K562 (cell line): ENCODE measurements at regions not wholly inside any gene's neighbourhood (a gene's known extent, or its start where the extent isn't known, plus 50 kb on each side); places are given as distances from the start of the nearest gene placed in this dataset.

Source experiments
- ATAC-seq: fragments of 200-7000 bp; cut with Tn5 transposase; 3 replicates; pipeline ENCODE4 v1.9.1; 2020; ENCODE audit warnings: moderate library complexity
- BruUV-seq: library from RNA; stranded (reverse); fragments of 400-500 nt; replicated peaks from 2 replicates; lab custom pipeline; 2021; lab: Mats Ljungman, UMichigan
- CTCF ChIA-PET: fragments of 300-600 bp; formaldehyde crosslinking; extraction: SDS; loops from one replicate; lab custom pipeline; 2021; ENCODE audit warnings: low intra/inter-chr PET ratio; lab: Yijun Ruan, JAX
- POLR2A ChIA-PET: fragments of 300-600, 350-650 bp; sonication (Branson Sonifier 250); formaldehyde crosslinking; extraction: SDS; loops from one replicate; lab custom pipeline; 2021; ENCODE audit warnings: antibody characterized with exemption, inconsistent platforms; lab: Yijun Ruan, JAX
- DNase-seq, 4 experiments: peaks; one replicate each; pipeline versions ENCODE4 v3.0.0 to v3.0.0-alpha.2; 2011 to 2018; ENCODE audit warnings: low spot score in 3 of 4, mixed read lengths in 3 of 4; ENCODE audit errors: extremely low read depth in 1 of 4
- FAIRE-seq: peaks from 2 replicates; lab custom pipeline; 2011; peaks lifted over from hg19 to GRCh38; lab: Jason Lieb, UNC
- H2AFZ ChIP-seq: 2 replicates; pipeline ENCODE4 v1.6.0; 2011; ENCODE audit warnings: low read depth, low read length, control low read depth, inconsistent platforms
- H3K27ac ChIP-seq: fragments of 200-600 bp; 3 replicates; pipeline ENCODE4 v1.8.0; 2011; ENCODE audit warnings: low read depth, mild to moderate bottlenecking, control low read depth, inconsistent platforms, low read length, moderate library complexity, mixed read lengths; ENCODE audit errors: extremely low read depth
- H3K27me3 ChIP-seq, 2 experiments: fragments of 300-600 bp in 1 of 2; 2 replicates in 1 of 2; 3 replicates in 1 of 2; pipeline versions ENCODE4 v1.6.0 to v1.8.0; 2011; ENCODE audit warnings: inconsistent platforms in 2 of 2, low read length in 2 of 2, mild to moderate bottlenecking in 1 of 2, mixed read lengths in 1 of 2, moderate library complexity in 1 of 2; ENCODE audit not compliant: control insufficient read depth in 2 of 2, insufficient read depth in 2 of 2
- H3K36me3 ChIP-seq: fragments of 300-600 bp; 3 replicates; pipeline ENCODE4 v1.8.0; 2011; ENCODE audit warnings: mild to moderate bottlenecking, low read length, inconsistent platforms; ENCODE audit not compliant: control insufficient read depth, insufficient read depth
- H3K4me1 ChIP-seq, 2 experiments: fragments of 200-600 bp in 1 of 2; replicated peaks in 1 of 2; 2 replicates in 1 of 2; 3 replicates in 1 of 2; pipeline versions ENCODE4 v1.5.1 to v1.8.0; 2011; ENCODE audit warnings: inconsistent platforms in 2 of 2, low read length in 2 of 2, mild to moderate bottlenecking in 1 of 2, mixed read lengths in 1 of 2, moderate library complexity in 1 of 2; ENCODE audit not compliant: control insufficient read depth in 2 of 2, insufficient read depth in 2 of 2
- H3K4me2 ChIP-seq: 2 replicates; pipeline ENCODE4 v1.6.1; 2011; ENCODE audit warnings: low read length, control low read depth, inconsistent platforms, mixed read lengths; ENCODE audit not compliant: insufficient read depth
- H3K4me3 ChIP-seq: fragments of 200-600 bp; sonication (generic), shearing (Covaris generic); 2 replicates; pipeline ENCODE4 v1.5.1; 2016; ENCODE audit warnings: control low read depth, inconsistent platforms
- H3K79me2 ChIP-seq: fragments of 200-600 bp; 3 replicates; pipeline ENCODE4 v1.8.0; 2011; ENCODE audit warnings: low read length, inconsistent platforms; ENCODE audit not compliant: control insufficient read depth, insufficient read depth
- H3K9ac ChIP-seq, 2 experiments: 2 replicates each; pipeline versions ENCODE4 v1.6.0 to v1.6.1; 2011; ENCODE audit warnings: low read depth in 2 of 2, low read length in 2 of 2, control low read depth in 1 of 2, inconsistent platforms in 1 of 2, mild to moderate bottlenecking in 1 of 2, mixed read lengths in 1 of 2; ENCODE audit not compliant: insufficient read depth in 1 of 2
- H3K9me1 ChIP-seq: one replicate; pipeline ENCODE4 v1.6.0; 2011; ENCODE audit warnings: inconsistent platforms, mild to moderate bottlenecking, low read length, moderate library complexity; ENCODE audit not compliant: control insufficient read depth, insufficient read depth
- H3K9me3 ChIP-seq: replicated peaks from 2 replicates; pipeline ENCODE4 v1.5.1; 2011; ENCODE audit warnings: low read depth, low read length, inconsistent platforms; ENCODE audit not compliant: control insufficient read depth, insufficient read depth
- H4K20me1 ChIP-seq: replicated peaks from 2 replicates; pipeline ENCODE4 v1.6.1; 2011; ENCODE audit warnings: low read length, inconsistent platforms, mixed read lengths; ENCODE audit not compliant: control insufficient read depth, insufficient read depth
- C11orf30 ChIP-seq: fragments of 450-650 bp; IDR thresholded peaks from 2 replicates; pipeline ENCODE4 v1.6.1; 2016; ENCODE audit warnings: low read depth, mild to moderate bottlenecking
- ELK3 ChIP-seq: fragments of 450-650 bp; formaldehyde crosslinking; IDR thresholded peaks from 2 replicates; pipeline ENCODE4 v1.4.0; 2020; ENCODE audit warnings: mild to moderate bottlenecking
- HINFP ChIP-seq: fragments of 450-650 bp; conservative IDR thresholded peaks from 2 replicates; pipeline ENCODE4 v1.6.1; 2016; ENCODE audit warnings: missing genetic modification characterization, low read depth, mild to moderate bottlenecking, control low read depth, missing compliant biosample characterization
- MAFF ChIP-seq: IDR thresholded peaks from 2 replicates; pipeline ENCODE4 v1.6.1; 2012; ENCODE audit warnings: low read length, improper control_type of control experiment
- MAFG ChIP-seq: fragments of 450-650 bp; conservative IDR thresholded peaks from 2 replicates; pipeline ENCODE4 v1.6.1; 2016; ENCODE audit warnings: missing genetic modification characterization, missing compliant biosample characterization
- MAFK ChIP-seq: IDR thresholded peaks from 2 replicates; pipeline ENCODE4 v1.6.1; 2011; ENCODE audit warnings: low read length, improper control_type of control experiment
- PHF20 ChIP-seq: fragments of 450-650 bp; IDR thresholded peaks from 2 replicates; pipeline ENCODE4 v1.6.1; 2018; ENCODE audit not compliant: partially characterized antibody
- POLR3A ChIP-seq: IDR thresholded peaks from 2 replicates; pipeline ENCODE4 v1.6.1; 2011; ENCODE audit warnings: borderline replicate concordance, mild to moderate bottlenecking, moderate library complexity; ENCODE audit not compliant: insufficient read length, insufficient read depth; ENCODE audit errors: extremely low read depth
- SRSF7 ChIP-seq: fragments of 200-400 bp; formaldehyde crosslinking; optimal IDR thresholded peaks from 2 replicates; pipeline ENCODE3; 2017; ENCODE audit warnings: mild to moderate bottlenecking, low read depth, low read length
- TAF7 ChIP-seq: fragments of 450-650 bp; IDR thresholded peaks from 2 replicates; pipeline ENCODE4 v1.6.1; 2016; ENCODE audit warnings: missing genetic modification characterization, missing compliant biosample characterization
- ZNF24 ChIP-seq: fragments of 450-650 bp; IDR thresholded peaks from 2 replicates; pipeline ENCODE4 v1.6.1; 2016
- ZNF316 ChIP-seq: fragments of 450-650 bp; IDR thresholded peaks from 2 replicates; pipeline ENCODE4 v1.6.1; 2016
- ZNF41 ChIP-seq: fragments of 250-450 bp; sonication (Bioruptor Pico); conservative IDR thresholded peaks from 2 replicates; pipeline ENCODE4 v1.4.0; 2020; ENCODE audit warnings: mild to moderate bottlenecking
- ZNF449 ChIP-seq: fragments of 250-450 bp; sonication (Bioruptor Pico); IDR thresholded peaks from 2 replicates; pipeline ENCODE4 v1.8.0; 2022; ENCODE audit warnings: moderate library complexity, mild to moderate bottlenecking, inconsistent platforms
- ZNF583 ChIP-seq: fragments of 250-450 bp; sonication (Bioruptor Pico); IDR thresholded peaks from 2 replicates; pipeline ENCODE4 v1.4.0; 2020
- WGBS: fragments of 100-300 bp; shearing (Covaris generic); methylation state at CpG from one replicate; pipeline ENCODE4 v1.1.6; 2016; ENCODE audit warnings: low coverage, mixed read lengths; ENCODE audit not compliant: insufficient coverage; ENCODE audit errors: missing lambda C conversion rate; 5-methylcytosine and 5-hydroxymethylcytosine counted together
- in situ Hi-C: fragments of 300-500 bp; cut with MboI; formaldehyde crosslinking; loops from 4 replicates; pipeline ENCODE4 v1.15.0; 2018; ENCODE audit warnings: inconsistent platforms, mixed read lengths
- intact Hi-C: fragments of 100-400 bp; cut with micrococcal nuclease; formaldehyde crosslinking; loops from 2 replicates; pipeline ENCODE4 v1.14.2; 2022
- TF ChIP-seq, protein P1 (sequence below), 2 experiments: fragments of 450-650 bp; IDR thresholded peaks; 2 replicates each; pipeline ENCODE4 v1.6.1; 2016

DNA sequence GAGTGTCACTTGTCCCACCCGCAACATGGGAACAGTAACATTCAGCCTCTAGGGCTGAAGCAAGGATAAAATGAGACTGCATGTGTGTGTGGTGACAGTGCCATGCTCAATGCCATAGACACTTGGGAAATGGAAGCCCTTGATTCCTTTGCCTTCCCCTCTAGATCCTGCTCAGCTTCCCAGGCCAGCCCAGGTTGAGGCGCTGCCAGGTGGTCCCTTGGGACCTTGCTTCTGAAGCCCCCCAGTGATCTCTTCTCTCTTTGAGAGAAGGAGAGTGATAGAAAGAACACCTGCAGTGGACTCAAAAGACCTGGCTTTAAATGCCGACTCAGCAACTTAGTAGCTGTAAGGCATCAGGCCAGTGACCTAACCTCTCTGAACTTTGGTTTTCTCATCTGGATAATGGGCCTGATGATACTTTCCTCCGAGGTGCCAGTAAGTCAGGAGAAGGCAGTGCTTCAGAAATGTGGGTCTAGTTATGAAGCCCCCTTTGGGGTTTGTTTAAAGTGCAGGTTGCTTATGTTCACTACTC, 144.5 kb downstream of the RPLP1 start:
- H3K4me3 ChIP-seq: no peak overlapping the region
- FAIRE-seq: no peak

More for the DNA sequence above, 144.5 kb downstream of the RPLP1 start:
- Histone ChIP-seq H3K27me3 (peaks cover 3 to 37% of the 10 kb centered on the region in 2 experiments; a peak in 3 of 5 replicates), H3K79me2 (no peaks in the 10 kb centered on the region), H3K9me3 (no peaks in the 10 kb centered on the region), H3K4me1 (no peaks in the 10 kb centered on the region), H3K4me2 (no peak overlapping the region), H3K9ac (no peak overlapping the region), H3K9me1 (no peaks in the 10 kb centered on the region), H2AFZ (no peak overlapping the region), H3K36me3 (no peaks in the 10 kb centered on the region), H4K20me1 (0 out of 2 replicates have a peak, but pooled peaks cover 4% of the 10 kb centered on the region), H3K27ac (no peak overlapping the region)
- ATAC-seq (no peak), DNase-seq (no peak)
- TF ChIP-seq MAFG (tag) (peak; percentile 83), MAFK (peak; percentile 86), ZNF583 (no peak), C11orf30 (peak; percentile 80), ELK3 (no peak), TAF7 (no peak), POLR3A (no peak), ZNF41 (CRISPR knock-in tag) (no peak), ZNF316 (peak; percentile 86), MAFF (peak; percentile 88), HINFP (tag) (no peak), PHF20 (no peak), ZNF449 (CRISPR knock-in tag) (no peak), SRSF7 (no peak), ZNF24 (no peak)
- TF ChIP-seq, protein P1, sequence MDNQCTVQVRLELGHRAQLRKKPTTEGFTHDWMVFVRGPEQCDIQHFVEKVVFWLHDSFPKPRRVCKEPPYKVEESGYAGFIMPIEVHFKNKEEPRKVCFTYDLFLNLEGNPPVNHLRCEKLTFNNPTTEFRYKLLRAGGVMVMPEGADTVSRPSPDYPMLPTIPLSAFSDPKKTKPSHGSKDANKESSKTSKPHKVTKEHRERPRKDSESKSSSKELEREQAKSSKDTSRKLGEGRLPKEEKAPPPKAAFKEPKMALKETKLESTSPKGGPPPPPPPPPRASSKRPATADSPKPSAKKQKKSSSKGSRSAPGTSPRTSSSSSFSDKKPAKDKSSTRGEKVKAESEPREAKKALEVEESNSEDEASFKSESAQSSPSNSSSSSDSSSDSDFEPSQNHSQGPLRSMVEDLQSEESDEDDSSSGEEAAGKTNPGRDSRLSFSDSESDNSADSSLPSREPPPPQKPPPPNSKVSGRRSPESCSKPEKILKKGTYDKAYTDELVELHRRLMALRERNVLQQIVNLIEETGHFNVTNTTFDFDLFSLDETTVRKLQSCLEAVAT (IDR thresholded peaks at IDR 0.05): no peak
- intact Hi-C loops (no loop called here), in situ Hi-C loops (no loop called here)
- ChIA-PET CTCF (no interaction called here), POLR2A (interaction anchor here (0.6 kb wide), 1 partner anchor 148 kb away, joined by 4 read pairs; no protein-coding TSS in a partner anchor)
- WGBS: 0% methylated on average over 4 of the region's 4 CpGs
- no TSS peak for BruUV-seq
